Esophagus muscularis mucosa (tissue), 3 donors: ENCODE measurements at regions not wholly inside any gene's neighbourhood (a gene's known extent, or its start where the extent isn't known, plus 50 kb on each side); places are given as distances from the start of the nearest gene placed in this dataset.

Source experiments
- POLR2A ChIP-seq: fragments of 450-650 bp; IDR thresholded peaks from one replicate; pipeline ENCODE4 v1.6.1; 2017; ENCODE audit warnings: antibody characterized with exemption, moderate library complexity, mild to moderate bottlenecking, low read depth
- TF ChIP-seq, protein P1 (sequence below), 3 experiments: fragments of 200-600 bp in 2 of 3; fragments of 450-650 bp in 1 of 3; sonication (generic) in 2 of 3; IDR thresholded peaks; one replicate each; pipeline ENCODE4 v1.5.1; 2017 to 2019; ENCODE audit warnings: antibody characterized with exemption in 3 of 3, mild to moderate bottlenecking in 2 of 3, moderate library complexity in 1 of 3

DNA sequence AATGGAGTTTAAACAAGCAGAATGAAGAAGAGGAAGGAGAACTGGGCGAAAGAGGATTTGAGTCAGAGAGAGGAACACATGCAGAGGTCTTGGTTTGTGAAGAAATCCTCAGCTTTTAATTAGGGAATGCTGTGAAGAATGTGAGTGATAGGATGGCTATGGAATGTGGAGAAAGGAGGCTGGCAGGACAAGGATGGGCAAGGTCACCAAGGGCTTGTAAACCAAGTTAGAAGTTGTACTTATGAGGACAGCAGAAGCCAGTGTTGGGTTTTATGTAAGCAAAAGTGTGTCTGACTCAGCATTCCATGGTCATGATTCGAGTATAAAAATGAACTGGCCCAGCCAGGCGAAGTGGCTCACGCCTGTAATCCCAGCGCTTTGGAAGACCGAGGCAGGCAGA lies 60.0 kb upstream of the IL12A start:
- TF ChIP-seq POLR2A: no peak
- TF ChIP-seq, protein P1, sequence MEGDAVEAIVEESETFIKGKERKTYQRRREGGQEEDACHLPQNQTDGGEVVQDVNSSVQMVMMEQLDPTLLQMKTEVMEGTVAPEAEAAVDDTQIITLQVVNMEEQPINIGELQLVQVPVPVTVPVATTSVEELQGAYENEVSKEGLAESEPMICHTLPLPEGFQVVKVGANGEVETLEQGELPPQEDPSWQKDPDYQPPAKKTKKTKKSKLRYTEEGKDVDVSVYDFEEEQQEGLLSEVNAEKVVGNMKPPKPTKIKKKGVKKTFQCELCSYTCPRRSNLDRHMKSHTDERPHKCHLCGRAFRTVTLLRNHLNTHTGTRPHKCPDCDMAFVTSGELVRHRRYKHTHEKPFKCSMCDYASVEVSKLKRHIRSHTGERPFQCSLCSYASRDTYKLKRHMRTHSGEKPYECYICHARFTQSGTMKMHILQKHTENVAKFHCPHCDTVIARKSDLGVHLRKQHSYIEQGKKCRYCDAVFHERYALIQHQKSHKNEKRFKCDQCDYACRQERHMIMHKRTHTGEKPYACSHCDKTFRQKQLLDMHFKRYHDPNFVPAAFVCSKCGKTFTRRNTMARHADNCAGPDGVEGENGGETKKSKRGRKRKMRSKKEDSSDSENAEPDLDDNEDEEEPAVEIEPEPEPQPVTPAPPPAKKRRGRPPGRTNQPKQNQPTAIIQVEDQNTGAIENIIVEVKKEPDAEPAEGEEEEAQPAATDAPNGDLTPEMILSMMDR (IDR thresholded peaks at IDR 0.05): no peak
